D721Med (cell line): ENCODE measurements at regions not wholly inside any gene's neighbourhood (a gene's known extent, or its start where the extent isn't known, plus 50 kb on each side); places are given as distances from the start of the nearest gene placed in this dataset.
"Not testable (repeated sequence)": the region's sequence is repeated elsewhere in the genome, so short reads cannot be mapped to it uniquely, and the experiment has no call there.

Experiments
- DNase-seq: peaks from one replicate; pipeline ENCODE4 v3.0.0; 2011; ENCODE audit warnings: low spot score; ENCODE audit not compliant: insufficient read length
- FAIRE-seq: peaks from 2 replicates; lab custom pipeline; 2011; peaks lifted over from hg19 to GRCh38; lab: Jason Lieb, UNC
- CTCF ChIP-seq: IDR thresholded peaks from 2 replicates; pipeline ENCODE4 v1.5.1; 2012; ENCODE audit warnings: mild to moderate bottlenecking, control low read depth; ENCODE audit not compliant: insufficient read depth; ENCODE audit errors: missing control alignments

- no peak for DNase-seq
- no peak for TF ChIP-seq CTCF
- FAIRE-seq, result no peak
Observed at GRCh38 chr5:124536333-124536732, 210.1 kb downstream of the ZNF608 start.

- no peak for TF ChIP-seq CTCF
- no peak for FAIRE-seq
- DNase-seq, result no peak
Observed at GRCh38 chr5:124530916-124531315, 215.5 kb downstream of the ZNF608 start.

GRCh38 chr5:124528838-124529237 is 217.6 kb downstream of the ZNF608 start:
- no peak for TF ChIP-seq CTCF
- no peak for DNase-seq
- no peak for FAIRE-seq

- DNase-seq (no peak), FAIRE-seq (no peak)
- TF ChIP-seq CTCF, result no peak
Observed at GRCh38 chr5:124527220-124527991, 219.0 kb downstream of the ZNF608 start.

- not testable (repeated sequence) for DNase-seq, FAIRE-seq
Observed at GRCh38 chr5:124526079-124526478, 220.4 kb downstream of the ZNF608 start.

- no peak for TF ChIP-seq CTCF
- DNase-seq, result no peak
- no peak for FAIRE-seq
Observed at GRCh38 chr5:124524552-124525232, 221.7 kb downstream of the ZNF608 start.

- FAIRE-seq (no peak), DNase-seq (no peak)
- no peak for TF ChIP-seq CTCF
Observed at GRCh38 chr5:124523897-124524296, 222.5 kb downstream of the ZNF608 start.
